ENCODE measurements at regions not wholly inside any gene's neighbourhood (a gene's known extent, or its start where the extent isn't known, plus 50 kb on each side); places are given as distances from the start of the nearest gene placed in this dataset.
"Not testable (repeated sequence)": the region's sequence is repeated elsewhere in the genome, so short reads cannot be mapped to it uniquely, and the experiment has no call there.

- Histone ChIP-seq H3K27ac (ENCODE audit: low read depth in 1 of 2, low read length in 2 of 2) (no peak overlapping the region), H3K36me3 (ENCODE audit: control insufficient read depth in 1 of 2, insufficient read depth in 2 of 2, low read length in 1 of 2) (no peaks in the 10 kb centered on the region), H3K4me1 (ENCODE audit: control insufficient read depth in 1 of 2, insufficient read depth in 2 of 2, low read length in 2 of 2) (no peaks in the 10 kb centered on the region), H3K4me3 (ENCODE audit: low read length in 2 of 2) (no peak overlapping the region), H3K27me3 (ENCODE audit: control insufficient read depth in 1 of 2, insufficient read depth in 2 of 2, low read length in 1 of 2) (no peaks in the 10 kb centered on the region), H3K9me3 (ENCODE audit: control insufficient read depth, low read length) (no peaks in the 10 kb centered on the region)
- intact Hi-C loops (cut with DNase I) = no loop called here
- ATAC-seq (ENCODE audit: low FRiP score) (no peak), DNase-seq (no peak)
These were observed 287.8 kb upstream of the KITLG start for GRCh38 chr12:88868050-88868449.

- WGBS, 2 donors = 59 to 63% methylated on average over 2 of the region's 2 CpGs
- DNase-seq = no peak
- intact Hi-C loops (cut with DNase I) = no loop called here
- Histone ChIP-seq H3K27ac (ENCODE audit: low read depth in 1 of 2, low read length in 2 of 2) (no peak overlapping the region), H3K4me1 (ENCODE audit: control insufficient read depth in 1 of 2, insufficient read depth in 2 of 2, low read length in 2 of 2) (no peaks in the 10 kb centered on the region), H3K4me3 (ENCODE audit: low read length in 2 of 2) (no peak overlapping the region), H3K36me3 (ENCODE audit: control insufficient read depth in 1 of 2, insufficient read depth in 2 of 2, low read length in 1 of 2) (no peaks in the 10 kb centered on the region), H3K9me3 (ENCODE audit: control insufficient read depth, low read length) (no peaks in the 10 kb centered on the region), H3K27me3 (ENCODE audit: control insufficient read depth in 1 of 2, insufficient read depth in 2 of 2, low read length in 1 of 2) (no peaks in the 10 kb centered on the region)
- no peak for ATAC-seq (ENCODE audit: low FRiP score)
These were observed 287.2 kb upstream of the KITLG start for GRCh38 chr12:88867510-88867909.

- WGBS, 2 donors = 90 to 91% methylated on average over 4 of the region's 4 CpGs
- Histone ChIP-seq H3K36me3 (ENCODE audit: control insufficient read depth in 1 of 2, insufficient read depth in 2 of 2, low read length in 1 of 2) (no peaks in the 10 kb centered on the region), H3K27me3 (ENCODE audit: control insufficient read depth in 1 of 2, insufficient read depth in 2 of 2, low read length in 1 of 2) (no peaks in the 10 kb centered on the region), H3K9me3 (ENCODE audit: control insufficient read depth, low read length) (no peaks in the 10 kb centered on the region), H3K4me3 (ENCODE audit: low read length in 2 of 2) (no peak overlapping the region), H3K4me1 (ENCODE audit: control insufficient read depth in 1 of 2, insufficient read depth in 2 of 2, low read length in 2 of 2) (no peaks in the 10 kb centered on the region), H3K27ac (ENCODE audit: low read depth in 1 of 2, low read length in 2 of 2) (no peak overlapping the region)
- DNase-seq (no peak), ATAC-seq (ENCODE audit: low FRiP score) (no peak)
- intact Hi-C loops (cut with DNase I) = no loop called here
These were observed 286.6 kb upstream of the KITLG start for GRCh38 chr12:88866881-88867280.

- 91% methylated on average over 1 of the region's 1 CpG for WGBS, 2 donors
- H3K4me3 ChIP-seq (ENCODE audit: low read length in 2 of 2) = no peak overlapping the region
- H3K27ac ChIP-seq (ENCODE audit: low read depth in 1 of 2, low read length in 2 of 2) = no peak overlapping the region
- no peaks in the 10 kb centered on the region for H3K9me3 ChIP-seq (ENCODE audit: control insufficient read depth, low read length)
- DNase-seq (no peak), ATAC-seq (ENCODE audit: low FRiP score) (no peak)
- H3K27me3 ChIP-seq (ENCODE audit: control insufficient read depth in 1 of 2, insufficient read depth in 2 of 2, low read length in 1 of 2) = no peaks in the 10 kb centered on the region
- intact Hi-C loops (cut with DNase I) = no loop called here
- H3K4me1 ChIP-seq (ENCODE audit: control insufficient read depth in 1 of 2, insufficient read depth in 2 of 2, low read length in 2 of 2) = no peaks in the 10 kb centered on the region
- H3K36me3 ChIP-seq (ENCODE audit: control insufficient read depth in 1 of 2, insufficient read depth in 2 of 2, low read length in 1 of 2) = no peaks in the 10 kb centered on the region
These were observed 285.3 kb upstream of the KITLG start for GRCh38 chr12:88865537-88865936.

- no peaks in the 10 kb centered on the region for H3K4me1 ChIP-seq (ENCODE audit: control insufficient read depth in 1 of 2, insufficient read depth in 2 of 2, low read length in 2 of 2)
- 30 to 40% methylated on average over 4 of the region's 4 CpGs for WGBS, 2 donors
- H3K9me3 ChIP-seq (ENCODE audit: control insufficient read depth, low read length) = no peaks in the 10 kb centered on the region
- intact Hi-C loops (cut with DNase I) = no loop called here
- H3K36me3 ChIP-seq (ENCODE audit: control insufficient read depth in 1 of 2, insufficient read depth in 2 of 2, low read length in 1 of 2) = no peaks in the 10 kb centered on the region
- ATAC-seq (ENCODE audit: low FRiP score) (no peak), DNase-seq (no peak)
- H3K4me3 ChIP-seq (ENCODE audit: low read length in 2 of 2) = no peak overlapping the region
- H3K27ac ChIP-seq (ENCODE audit: low read depth in 1 of 2, low read length in 2 of 2) = no peak overlapping the region
- H3K27me3 ChIP-seq (ENCODE audit: control insufficient read depth in 1 of 2, insufficient read depth in 2 of 2, low read length in 1 of 2) = no peaks in the 10 kb centered on the region
These were observed 280.6 kb upstream of the KITLG start for GRCh38 chr12:88860851-88861250.

- DNase-seq = no peak
- Histone ChIP-seq H3K36me3 (ENCODE audit: control insufficient read depth in 1 of 2, insufficient read depth in 2 of 2, low read length in 1 of 2) (no peaks in the 10 kb centered on the region), H3K27me3 (ENCODE audit: control insufficient read depth in 1 of 2, insufficient read depth in 2 of 2, low read length in 1 of 2) (no peaks in the 10 kb centered on the region), H3K9me3 (ENCODE audit: control insufficient read depth, low read length) (no peaks in the 10 kb centered on the region), H3K4me1 (ENCODE audit: control insufficient read depth in 1 of 2, insufficient read depth in 2 of 2, low read length in 2 of 2) (no peaks in the 10 kb centered on the region), H3K4me3 (ENCODE audit: low read length in 2 of 2) (no peak overlapping the region), H3K27ac (ENCODE audit: low read depth in 1 of 2, low read length in 2 of 2) (no peak overlapping the region)
- intact Hi-C loops (cut with DNase I) = no loop called here
- no peak for ATAC-seq (ENCODE audit: low FRiP score)
- 90 to 92% methylated on average over 2 of the region's 2 CpGs for WGBS, 2 donors
These were observed 275.9 kb upstream of the KITLG start for GRCh38 chr12:88856201-88856600.

GRCh38 chr12:88855301-88855700 is 275.0 kb upstream of the KITLG start:
- Histone ChIP-seq H3K36me3 (ENCODE audit: control insufficient read depth in 1 of 2, insufficient read depth in 2 of 2, low read length in 1 of 2) (no peaks in the 10 kb centered on the region), H3K27ac (ENCODE audit: low read depth in 1 of 2, low read length in 2 of 2) (no peak overlapping the region), H3K9me3 (ENCODE audit: control insufficient read depth, low read length) (no peaks in the 10 kb centered on the region), H3K4me3 (ENCODE audit: low read length in 2 of 2) (no peak overlapping the region), H3K27me3 (ENCODE audit: control insufficient read depth in 1 of 2, insufficient read depth in 2 of 2, low read length in 1 of 2) (no peaks in the 10 kb centered on the region), H3K4me1 (ENCODE audit: control insufficient read depth in 1 of 2, insufficient read depth in 2 of 2, low read length in 2 of 2) (no peaks in the 10 kb centered on the region)
- intact Hi-C loops (cut with DNase I) = no loop called here
- WGBS, 2 donors = 71 to 82% methylated on average over 1 of the region's 1 CpG
- DNase-seq = no peak
- no peak for ATAC-seq (ENCODE audit: low FRiP score)

GRCh38 chr12:88854260-88854659 is 274.0 kb upstream of the KITLG start:
- no peak for ATAC-seq (ENCODE audit: low FRiP score)
- no peaks in the 10 kb centered on the region for H3K27me3 ChIP-seq (ENCODE audit: control insufficient read depth in 1 of 2, insufficient read depth in 2 of 2, low read length in 1 of 2)
- 33 to 45% methylated on average over 1 of the region's 1 CpG for WGBS, 2 donors

GRCh38 chr12:88847246-88847645 is 267.0 kb upstream of the KITLG start:
- ATAC-seq (ENCODE audit: low FRiP score); H3K27me3 ChIP-seq (ENCODE audit: control insufficient read depth in 1 of 2, insufficient read depth in 2 of 2, low read length in 1 of 2): not testable (repeated sequence)

More at GRCh38 chr12:88854260-88854659, 274.0 kb upstream of the KITLG start:
- no peak overlapping the region for H3K4me3 ChIP-seq (ENCODE audit: low read length in 2 of 2)
- H3K4me1 ChIP-seq (ENCODE audit: control insufficient read depth in 1 of 2, insufficient read depth in 2 of 2, low read length in 2 of 2) = no peaks in the 10 kb centered on the region
- no peaks in the 10 kb centered on the region for H3K9me3 ChIP-seq (ENCODE audit: control insufficient read depth, low read length)
- intact Hi-C loops (cut with DNase I) = no loop called here
- H3K27ac ChIP-seq (ENCODE audit: low read depth in 1 of 2, low read length in 2 of 2) = no peak overlapping the region
- DNase-seq = no peak
- no peaks in the 10 kb centered on the region for H3K36me3 ChIP-seq (ENCODE audit: control insufficient read depth in 1 of 2, insufficient read depth in 2 of 2, low read length in 1 of 2)

More at GRCh38 chr12:88847246-88847645, 267.0 kb upstream of the KITLG start:
- H3K4me1 ChIP-seq (ENCODE audit: control insufficient read depth in 1 of 2, insufficient read depth in 2 of 2, low read length in 2 of 2); H3K27ac ChIP-seq (ENCODE audit: low read depth in 1 of 2, low read length in 2 of 2); intact Hi-C loops (cut with DNase I); H3K4me3 ChIP-seq (ENCODE audit: low read length in 2 of 2); H3K36me3 ChIP-seq (ENCODE audit: control insufficient read depth in 1 of 2, insufficient read depth in 2 of 2, low read length in 1 of 2); DNase-seq; H3K9me3 ChIP-seq (ENCODE audit: control insufficient read depth, low read length): not testable (repeated sequence)
- 87 to 92% methylated on average over 12 to 13 of the region's 14 CpGs for WGBS, 2 donors

Data from aorta (tissue), 5 donors.